Activated CD4-positive, alpha-beta T cell treated with anti-CD3 and anti-CD28 coated beads, Interleukin-2, amount 50 U/mL, for 48 hours (primary cell): ENCODE measurements at regions not wholly inside any gene's neighbourhood (a gene's known extent, or its start where the extent isn't known, plus 50 kb on each side); places are given as distances from the start of the nearest gene placed in this dataset.

Experiments
- DNase-seq, 2 experiments: peaks; one replicate each; pipeline ENCODE4 v3.0.0-alpha.2; 2020

- no peak for DNase-seq
Measured at GRCh38 chr2:56713978-56714377, 530.2 kb downstream of the CCDC85A start.

DNA sequence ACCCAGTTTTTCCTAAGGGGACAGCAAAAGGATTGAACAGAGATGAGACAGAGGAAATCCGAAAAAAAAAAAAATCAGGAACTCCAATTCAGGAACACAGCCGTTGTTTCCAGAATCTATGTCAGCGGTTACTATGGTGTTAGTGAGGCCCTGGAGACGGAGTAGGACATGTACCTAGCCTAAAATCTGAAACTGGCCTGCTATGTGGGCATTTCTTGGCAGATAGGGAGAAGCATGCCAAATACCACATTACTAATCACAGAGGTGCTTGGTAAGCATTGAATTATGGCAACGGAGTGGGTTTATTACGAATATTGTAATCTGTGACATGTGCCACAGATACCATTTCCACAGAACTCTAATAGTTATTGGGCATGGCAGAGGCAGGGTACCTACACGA, 530.6 kb downstream of the CCDC85A start:
- no peak for DNase-seq

DNA sequence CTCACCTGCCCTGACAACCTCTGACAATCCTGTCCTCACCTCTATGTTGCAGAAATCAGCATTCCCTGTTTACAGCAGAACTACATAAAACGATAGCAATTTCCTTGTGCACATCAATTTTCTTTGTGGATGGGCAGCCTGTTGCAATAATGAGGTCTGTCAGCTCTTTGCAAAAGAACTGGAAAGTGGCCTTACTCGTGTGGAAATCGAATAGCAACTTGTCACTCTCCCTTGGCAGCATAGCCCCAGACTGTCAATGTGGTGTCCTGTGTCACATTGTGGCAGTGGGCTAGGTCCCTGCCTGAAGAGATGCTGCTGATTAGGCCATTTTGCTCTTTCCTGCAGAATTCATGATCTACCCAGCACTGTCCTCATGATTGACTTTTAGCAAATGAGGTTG, 531.9 kb downstream of the CCDC85A start:
- DNase-seq = no peak

GRCh38 chr2:56718413-56718812, 534.6 kb downstream of the CCDC85A start:
- no peak for DNase-seq

GRCh38 chr2:56729212-56729611, 545.4 kb downstream of the CCDC85A start:
- DNase-seq = no peak

- no peak for DNase-seq
Measured at GRCh38 chr2:56732946-56733345, 549.2 kb downstream of the CCDC85A start.

GRCh38 chr2:56739413-56739812, 555.6 kb downstream of the CCDC85A start:
- DNase-seq = no peak

- no peak for DNase-seq
Measured at GRCh38 chr2:56741601-56742102, 557.9 kb downstream of the CCDC85A start.

DNA sequence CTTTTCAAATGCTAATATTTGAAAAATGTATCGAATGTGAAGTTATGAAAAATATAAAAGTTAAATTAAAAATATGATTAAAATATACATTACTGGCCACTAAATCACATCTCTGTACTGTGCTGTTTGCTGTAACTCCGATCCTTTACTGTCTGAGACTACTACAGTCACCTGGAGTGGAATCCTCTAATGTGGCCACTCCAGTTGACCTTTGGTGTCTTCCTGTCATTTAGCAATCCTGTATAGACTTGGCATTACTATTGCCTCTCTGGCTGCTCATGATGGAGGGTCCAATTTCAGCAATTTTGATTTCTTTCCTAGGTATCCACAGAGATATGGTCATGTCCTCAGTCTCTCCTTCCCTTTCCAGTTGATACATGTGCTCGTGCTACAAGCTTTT, 560.0 kb downstream of the CCDC85A start:
- no peak for DNase-seq

GRCh38 chr2:56749152-56749752, 565.5 kb downstream of the CCDC85A start:
- no peak for DNase-seq

- DNase-seq = no peak
Measured at GRCh38 chr2:56753182-56753581, 569.4 kb downstream of the CCDC85A start.

DNA sequence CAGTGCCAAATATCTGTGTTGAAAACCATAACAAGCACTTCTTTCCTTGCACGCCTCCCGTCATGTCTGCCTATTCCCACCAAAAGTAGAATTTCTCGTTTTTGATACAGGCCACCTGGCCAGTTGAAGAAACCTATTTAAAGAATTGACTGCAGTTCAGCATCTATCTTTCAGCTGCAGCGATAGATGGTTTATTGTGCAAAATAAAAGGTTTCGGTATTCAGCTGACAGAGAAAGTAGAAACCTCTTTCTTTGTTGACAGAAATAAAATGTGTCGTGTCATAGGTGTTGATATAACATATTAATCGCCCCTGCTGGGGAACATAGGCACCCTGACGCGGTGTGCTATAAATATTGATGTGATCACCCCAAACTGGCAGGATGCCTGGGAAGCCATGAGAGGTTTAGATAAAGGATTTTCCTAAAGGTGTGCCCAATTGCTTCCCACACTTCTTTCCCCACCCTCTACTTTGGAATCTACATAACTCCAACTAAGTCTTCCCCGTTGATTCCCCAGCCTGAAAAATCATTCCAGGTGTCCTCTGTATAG, 570.4 kb downstream of the CCDC85A start:
- DNase-seq = no peak

GRCh38 chr2:56754627-56755026, 570.8 kb downstream of the CCDC85A start:
- no peak for DNase-seq

- no peak for DNase-seq
Measured at GRCh38 chr2:56757884-56758545, 574.2 kb downstream of the CCDC85A start.

DNA sequence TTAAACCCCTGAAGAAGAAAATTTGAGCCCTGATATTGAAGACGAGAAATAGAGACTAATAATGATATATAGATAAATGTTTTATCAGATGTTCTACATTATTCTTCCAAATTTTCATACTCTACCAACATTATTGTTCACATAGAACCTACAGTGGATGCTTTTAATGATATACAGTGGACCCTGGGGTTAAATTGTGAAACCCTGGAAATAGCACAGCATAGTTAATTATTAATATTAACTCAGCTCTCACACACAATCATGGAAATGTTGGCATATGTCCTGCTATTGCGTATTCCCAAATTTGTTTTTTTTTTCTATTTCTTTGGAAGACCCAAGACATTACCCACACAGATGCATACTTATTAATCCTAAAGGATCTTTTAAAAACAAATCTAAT, 579.9 kb downstream of the CCDC85A start:
- no peak for DNase-seq

- DNase-seq = no peak
Measured at GRCh38 chr2:56768973-56769372, 585.2 kb downstream of the CCDC85A start.

GRCh38 chr2:56770490-56770889, 586.7 kb downstream of the CCDC85A start:
- DNase-seq = no peak

- no peak for DNase-seq
Measured at GRCh38 chr2:56784046-56784445, 600.3 kb downstream of the CCDC85A start.

- no peak for DNase-seq
Measured at GRCh38 chr2:56801214-56801613, 617.4 kb downstream of the CCDC85A start.

GRCh38 chr2:56801770-56802169, 618.0 kb downstream of the CCDC85A start:
- DNase-seq = no peak

- no peak for DNase-seq
Measured at GRCh38 chr2:56803596-56803995, 619.8 kb downstream of the CCDC85A start.

- DNase-seq = no peak
Measured at GRCh38 chr2:56806924-56807323, 623.1 kb downstream of the CCDC85A start.

DNA sequence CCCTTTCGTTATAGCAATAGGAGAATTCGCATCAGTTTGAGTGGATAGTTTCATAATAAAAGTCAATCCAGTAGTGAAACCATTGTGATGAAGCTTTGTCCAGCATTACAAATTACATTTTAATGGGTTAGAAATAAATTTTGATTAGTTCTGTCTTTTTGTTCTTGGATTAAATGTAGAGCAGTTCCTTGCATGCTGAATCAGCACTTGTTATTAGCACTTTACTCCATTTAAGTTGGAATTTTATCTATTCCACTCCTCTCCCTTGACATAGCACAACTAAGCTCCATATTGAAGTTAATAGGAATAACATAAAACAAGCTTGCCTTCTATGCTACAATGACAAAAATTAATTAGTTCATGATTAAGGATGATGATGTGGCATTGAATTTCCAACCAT, 624.1 kb downstream of the CCDC85A start:
- no peak for DNase-seq

- no peak for DNase-seq
Measured at GRCh38 chr2:56811401-56811800, 627.6 kb downstream of the CCDC85A start.

DNA sequence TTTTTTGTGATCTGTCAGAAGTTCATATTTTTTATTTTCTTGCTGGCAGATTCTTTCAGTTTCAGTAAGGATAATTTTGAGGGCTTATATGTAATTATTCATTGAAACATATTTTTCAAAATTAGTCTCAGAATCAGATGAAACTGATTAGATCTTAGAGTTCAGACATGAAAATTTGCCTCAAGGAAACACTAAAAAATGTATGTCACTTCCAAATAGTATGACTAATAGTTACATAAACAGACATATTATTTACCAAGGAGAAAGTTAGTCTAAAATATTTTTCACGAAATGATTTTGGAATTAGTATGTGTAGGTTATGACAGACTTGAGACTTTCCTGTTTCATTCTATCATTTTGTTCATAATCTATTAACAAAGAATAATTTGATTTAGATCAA, 628.6 kb downstream of the CCDC85A start:
- no peak for DNase-seq
